Activated T-cell treated with anti-CD3 and anti-CD28 coated beads for 24 hours (primary cell): ENCODE measurements at regions not wholly inside any gene's neighbourhood (a gene's known extent, or its start where the extent isn't known, plus 50 kb on each side); places are given as distances from the start of the nearest gene placed in this dataset.
"Not testable (repeated sequence)": the region's sequence is repeated elsewhere in the genome, so short reads cannot be mapped to it uniquely, and the experiment has no call there.

Experiments used
- DNase-seq: peaks from one replicate; pipeline ENCODE4 v3.0.0-alpha.2; 2020; ENCODE audit warnings: low read depth

DNA sequence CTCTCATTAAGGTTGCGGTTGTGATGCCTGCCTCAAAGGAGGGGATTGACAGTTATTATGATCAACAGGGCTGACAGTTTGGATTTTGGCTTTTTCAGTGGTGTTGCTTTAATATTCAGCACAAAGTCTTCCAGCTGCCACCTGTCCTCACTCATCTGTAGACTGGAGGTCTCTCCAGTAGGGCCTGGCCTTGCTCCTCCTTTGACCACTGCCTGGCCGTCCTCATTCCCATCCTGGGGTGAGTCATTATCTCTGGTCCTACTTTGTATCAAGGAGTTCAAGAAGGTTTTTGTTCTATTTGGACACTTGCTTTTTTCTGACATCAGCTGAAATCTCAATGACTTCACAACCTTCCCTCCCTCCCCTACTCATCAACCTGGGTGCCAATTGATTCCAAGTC lies 95.1 kb upstream of the ZPLD1 start:
- no peak for DNase-seq

DNA sequence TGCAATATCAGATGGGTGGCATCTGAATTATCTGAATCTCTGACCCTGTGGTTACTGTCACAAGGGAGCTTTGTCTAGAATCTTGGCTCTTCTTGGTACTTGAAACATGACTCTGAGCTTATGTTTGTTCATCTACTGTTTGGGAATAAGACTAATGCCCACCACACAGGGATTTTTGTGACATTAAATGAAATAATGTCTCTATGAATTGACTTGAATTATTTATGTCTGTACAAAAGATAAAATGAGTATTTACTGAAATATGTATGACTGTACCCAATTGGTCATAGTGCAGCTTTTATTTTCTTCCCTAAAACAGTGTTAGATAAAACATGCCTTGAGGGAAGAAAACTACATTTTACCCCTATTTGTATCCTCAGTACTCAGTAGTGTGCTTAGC lies 87.9 kb upstream of the ZPLD1 start:
- DNase-seq, result no peak

GRCh38 chr3:102348904-102349303 lies 85.9 kb upstream of the ZPLD1 start:
- no peak for DNase-seq

DNA sequence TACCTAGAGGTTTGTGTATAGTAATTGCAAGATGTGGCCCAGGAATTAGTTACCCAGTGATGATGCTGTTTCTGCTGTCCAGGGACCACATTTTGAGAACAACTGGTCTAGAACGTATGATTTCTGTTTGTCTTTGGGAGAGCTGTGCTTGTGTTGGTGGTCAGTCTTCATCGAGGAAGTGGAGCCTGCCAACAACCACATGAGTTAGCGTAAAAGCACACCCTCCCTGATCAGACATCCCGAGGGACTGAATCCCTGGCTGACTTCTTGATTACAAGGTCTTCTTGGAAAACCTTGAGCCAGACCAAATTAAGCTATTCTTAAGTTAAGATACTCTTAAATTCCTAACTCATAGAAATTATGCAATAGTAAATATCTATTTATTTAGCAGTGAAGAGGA lies 81.7 kb upstream of the ZPLD1 start:
- DNase-seq, result no peak

DNA sequence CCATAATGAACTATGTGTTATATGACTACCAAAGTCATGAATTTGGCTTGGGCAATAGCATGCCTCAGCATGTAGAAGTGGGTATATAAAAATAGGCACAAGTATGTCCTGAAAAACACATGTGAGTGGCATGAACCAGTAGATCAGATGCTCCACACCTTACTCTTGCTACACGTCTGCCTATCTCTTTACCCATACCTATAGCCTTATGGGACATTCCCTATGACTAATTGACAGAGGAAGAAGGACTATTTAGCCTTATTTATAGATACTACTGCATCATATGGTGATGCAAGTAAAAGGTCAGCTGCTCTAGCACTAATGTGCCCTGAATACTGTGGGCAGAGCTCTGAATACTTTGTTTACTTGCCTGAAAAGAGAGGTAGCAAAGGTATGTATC lies 81.0 kb upstream of the ZPLD1 start:
- no peak for DNase-seq

GRCh38 chr3:102354818-102355515 lies 79.8 kb upstream of the ZPLD1 start:
- no peak for DNase-seq

DNA sequence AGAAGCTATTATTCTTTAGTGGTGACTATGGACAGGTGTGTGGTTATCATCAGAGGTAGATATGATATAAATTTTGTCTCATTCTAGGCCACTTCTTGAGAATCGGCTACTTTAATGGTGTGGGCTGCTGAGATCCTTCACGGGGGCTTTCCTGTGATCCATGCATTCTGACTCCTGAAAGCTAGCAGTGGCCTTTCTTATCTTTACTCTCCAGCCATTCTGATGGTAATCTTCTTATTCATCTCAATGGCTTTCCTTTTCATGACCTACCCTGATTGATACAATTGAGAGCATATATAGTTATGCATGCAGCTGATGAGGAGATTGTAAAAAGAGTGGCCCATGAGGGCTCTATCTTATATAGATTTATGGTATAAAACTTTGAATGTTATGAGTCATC lies 78.3 kb upstream of the ZPLD1 start:
- DNase-seq, result no peak

DNA sequence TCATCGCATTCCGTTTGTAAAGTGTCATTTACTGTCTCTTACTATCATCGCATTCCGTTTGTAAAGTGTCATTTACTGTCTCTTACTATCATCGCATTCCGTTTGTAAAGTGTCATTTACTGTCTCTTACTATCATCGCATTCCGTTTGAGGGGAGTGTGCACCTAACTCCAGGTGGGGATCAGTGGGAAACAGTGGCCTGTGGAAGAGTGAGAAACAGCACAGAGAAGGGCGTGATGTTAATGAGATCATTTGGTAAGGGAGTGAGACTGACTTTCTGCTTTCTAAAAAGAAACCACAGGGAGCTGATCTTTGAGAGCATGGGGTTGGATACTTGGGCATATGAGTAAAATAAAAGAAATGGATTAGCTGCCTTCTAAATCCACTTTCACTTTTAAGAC lies 77.5 kb upstream of the ZPLD1 start:
- not testable (repeated sequence) for DNase-seq

- DNase-seq, result no peak
Measured at GRCh38 chr3:102360183-102360860, 74.5 kb upstream of the ZPLD1 start.

- no peak for DNase-seq
Measured at GRCh38 chr3:102361101-102361500, 73.7 kb upstream of the ZPLD1 start.

- DNase-seq, result not testable (repeated sequence)
Measured at GRCh38 chr3:102366116-102366515, 68.7 kb upstream of the ZPLD1 start.

DNA sequence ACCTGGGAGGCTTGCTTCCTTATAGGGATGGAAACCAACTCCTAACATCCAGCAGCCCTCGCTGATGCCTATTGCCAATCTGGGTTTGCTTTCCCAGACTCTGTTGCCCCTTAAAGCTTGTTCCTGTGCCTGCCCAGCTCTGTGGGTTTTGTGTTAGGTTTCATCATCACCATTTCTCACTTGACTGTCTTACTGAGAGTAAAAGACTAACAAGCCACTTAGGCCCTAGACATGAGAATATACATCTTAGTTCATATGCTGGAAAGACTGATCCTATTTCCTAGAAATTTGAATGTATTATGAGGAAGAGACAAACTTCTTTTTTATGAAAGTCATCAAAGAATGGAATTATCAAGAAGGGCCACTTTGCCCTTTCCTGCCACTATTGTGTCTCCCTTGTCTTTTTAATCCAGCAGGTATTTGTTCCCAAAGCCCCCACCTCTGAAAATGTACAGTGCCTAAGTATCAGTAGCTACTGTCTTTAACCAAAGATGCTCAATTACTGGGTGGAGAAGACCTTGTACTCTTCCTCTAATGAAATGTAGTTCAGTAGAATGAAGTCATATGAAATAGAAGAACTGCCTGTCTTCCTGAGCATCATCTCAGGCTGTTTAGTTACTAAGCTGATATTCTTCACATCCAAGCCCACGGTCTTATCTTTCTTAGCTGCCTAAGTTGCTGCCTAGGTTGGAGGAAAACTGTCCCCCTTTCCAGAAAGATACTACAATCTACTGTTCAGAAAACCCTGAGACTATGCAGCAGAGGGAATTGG lies 59.8 kb upstream of the ZPLD1 start:
- DNase-seq, result no peak

DNA sequence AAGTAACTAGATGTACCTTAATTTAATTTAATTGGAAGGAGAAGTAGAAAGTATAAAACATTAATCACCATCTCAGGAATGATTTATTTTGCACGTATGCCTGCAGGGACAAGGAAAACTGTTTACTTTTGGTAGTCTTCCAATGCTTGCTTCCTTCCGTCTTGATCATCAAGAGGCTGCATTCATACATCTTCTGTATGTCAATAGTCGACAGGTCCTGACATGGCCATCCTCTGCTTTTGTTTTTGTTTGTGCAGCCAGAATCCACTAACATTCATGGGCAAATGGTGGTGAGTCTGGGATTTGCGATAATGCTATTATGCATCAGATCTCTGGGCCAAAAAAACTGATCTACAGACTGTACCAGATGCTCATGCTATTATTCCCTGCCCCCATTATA lies 56.6 kb upstream of the ZPLD1 start:
- no peak for DNase-seq

DNA sequence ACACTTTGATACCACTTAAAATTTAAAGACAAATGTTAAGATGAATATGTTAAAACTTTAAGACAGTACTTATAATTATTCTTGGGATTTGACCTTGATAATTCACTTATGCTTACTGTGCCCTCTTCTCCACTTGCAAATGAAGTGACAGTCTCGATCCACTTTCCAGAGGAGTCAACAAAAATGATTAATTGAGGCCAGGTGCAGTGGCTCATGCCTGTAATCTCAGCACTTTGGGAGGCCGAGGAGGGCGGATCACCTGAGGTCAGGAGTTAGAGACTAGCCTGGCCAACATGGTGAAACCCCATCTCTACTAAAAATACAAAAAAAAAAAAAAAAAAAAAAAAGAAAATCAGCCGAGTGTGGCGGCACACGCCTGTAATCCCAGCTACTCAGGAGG lies 52.6 kb upstream of the ZPLD1 start:
- DNase-seq, result not testable (repeated sequence)
